ENCODE measurements at regions not wholly inside any gene's neighbourhood (a gene's known extent, or its start where the extent isn't known, plus 50 kb on each side); places are given as distances from the start of the nearest gene placed in this dataset.

DNA sequence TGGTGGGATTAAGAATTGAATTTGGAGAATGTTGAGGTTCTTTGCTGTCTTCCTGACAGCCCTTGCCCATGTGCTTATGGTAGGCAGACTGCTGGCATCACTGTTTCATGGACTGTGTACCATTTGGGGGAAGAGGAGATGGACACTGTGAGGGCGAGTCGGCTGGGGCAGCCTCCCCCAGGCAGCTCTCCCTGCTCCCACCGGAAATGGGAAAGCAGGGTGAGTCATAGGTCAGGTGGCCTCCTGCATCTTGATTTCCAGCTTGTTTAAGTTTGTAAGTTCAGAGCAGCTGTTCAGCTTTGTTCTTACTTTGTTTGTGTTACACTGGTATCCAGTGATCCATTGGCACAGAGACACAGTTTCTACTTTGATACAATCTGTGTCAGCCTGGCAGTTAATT lies 87.2 kb upstream of the CNIH3 start:
- no peak overlapping the region for H2AFZ ChIP-seq (ENCODE audit: control insufficient read depth, low read depth, low read length)
- no peak for ATAC-seq

More for the DNA sequence above, 87.2 kb upstream of the CNIH3 start:
- in situ Hi-C loops (cut with MboI) (no loop called here), intact Hi-C loops (cut with micrococcal nuclease; ENCODE audit: unreplicated experiment) (loop anchor here (10.0 kb wide), 1 partner anchor 1066 kb away; no protein-coding TSS in a partner anchor)
- FAIRE-seq = no peak
- Histone ChIP-seq H3K9me3 (replicated peaks; ENCODE audit: control insufficient read depth, insufficient read depth, low read length) (no peaks in the 10 kb centered on the region), H3K4me2 (ENCODE audit: control insufficient read depth, insufficient read depth) (no peak overlapping the region), H3K27me3 (replicated peaks in 1 of 2; ENCODE audit: control insufficient read depth in 2 of 2, insufficient read depth in 2 of 2, low read length in 1 of 2) (no peaks in the 10 kb centered on the region), H3K27ac (ENCODE audit: control insufficient read depth, insufficient read depth) (no peak overlapping the region), H3K9ac (ENCODE audit: control insufficient read depth, insufficient read depth, low read length) (no peak overlapping the region), H3K4me1 (ENCODE audit: control insufficient read depth, insufficient read depth, low read length) (no peaks in the 10 kb centered on the region), H3K79me2 (ENCODE audit: control insufficient read depth, insufficient read depth, low read length) (no peaks in the 10 kb centered on the region), H4K20me1 (ENCODE audit: control insufficient read depth, insufficient read depth) (no peaks in the 10 kb centered on the region), H3K4me3 (no peak overlapping the region), H3K36me3 (ENCODE audit: control insufficient read depth in 2 of 2, insufficient read depth in 2 of 2, low read length in 1 of 2) (no peaks in the 10 kb centered on the region)
- CTCF ChIA-PET = interaction anchor here (0.6 to 1.1 kb wide), 2 partner anchors 359 to 394 kb away, joined by 4 read pairs; no protein-coding TSS in a partner anchor
- SMC1A ChIA-PET (ENCODE audit: uncharacterized antibody, unreplicated experiment) = interaction anchor here (1.1 kb wide), 1 partner anchor 13 kb away, joined by 4 read pairs; no protein-coding TSS in a partner anchor
- RAD21 ChIA-PET (ENCODE audit: unreplicated experiment) = interaction anchor here (1.3 kb wide), 1 partner anchor 366 kb away, joined by 3 read pairs; no protein-coding TSS in a partner anchor
- no TSS peak for BruUV-seq (replicated peaks)
- no peak for DNase-seq (ENCODE audit: low read depth, low spot score)
- TF ChIP-seq CREB1 (IDR thresholded peaks at IDR 0.05; ENCODE audit: low read depth) = no peak
- no peak for TF ChIP-seq TCF3 (IDR thresholded peaks at IDR 0.05; ENCODE audit: borderline replicate concordance, insufficient read depth, low read depth, low read length)
- TF ChIP-seq, protein P1, sequence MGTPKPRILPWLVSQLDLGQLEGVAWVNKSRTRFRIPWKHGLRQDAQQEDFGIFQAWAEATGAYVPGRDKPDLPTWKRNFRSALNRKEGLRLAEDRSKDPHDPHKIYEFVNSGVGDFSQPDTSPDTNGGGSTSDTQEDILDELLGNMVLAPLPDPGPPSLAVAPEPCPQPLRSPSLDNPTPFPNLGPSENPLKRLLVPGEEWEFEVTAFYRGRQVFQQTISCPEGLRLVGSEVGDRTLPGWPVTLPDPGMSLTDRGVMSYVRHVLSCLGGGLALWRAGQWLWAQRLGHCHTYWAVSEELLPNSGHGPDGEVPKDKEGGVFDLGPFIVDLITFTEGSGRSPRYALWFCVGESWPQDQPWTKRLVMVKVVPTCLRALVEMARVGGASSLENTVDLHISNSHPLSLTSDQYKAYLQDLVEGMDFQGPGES (IDR thresholded peaks at IDR 0.05) = no peak
- TF ChIP-seq POLR2AphosphoS2 (IDR thresholded peaks at IDR 0.05; ENCODE audit: low read depth, low read length) = no peak
- TF ChIP-seq CHD2 (IDR thresholded peaks at IDR 0.05; ENCODE audit: borderline replicate concordance, low read depth, low read length) = no peak
- TF ChIP-seq RCOR1 (conservative IDR thresholded peaks at IDR 0.05; ENCODE audit: low read depth, low read length) = no peak
- TF ChIP-seq IRF5 (IDR thresholded peaks at IDR 0.05; ENCODE audit: borderline replicate concordance) = no peak
- no peak for TF ChIP-seq SMARCA5 (IDR thresholded peaks at IDR 0.05)
- no peak for TF ChIP-seq LARP7 (IDR thresholded peaks at IDR 0.05)
- no peak for TF ChIP-seq TCF12 (IDR thresholded peaks at IDR 0.05; ENCODE audit: low read depth, low read length)
- TF ChIP-seq ZNF592 (IDR thresholded peaks at IDR 0.05) = no peak
- no peak for TF ChIP-seq ESRRA (IDR thresholded peaks at IDR 0.05; ENCODE audit: low read length)
- TF ChIP-seq KAT2A (conservative IDR thresholded peaks at IDR 0.05; ENCODE audit: control insufficient read depth, low read depth, low read length) = no peak
- no peak for TF ChIP-seq ZNF622 (IDR thresholded peaks at IDR 0.05)
- no peak for TF ChIP-seq CBFB (IDR thresholded peaks at IDR 0.05; ENCODE audit: low read depth)
- 42% methylated on average over 3 of the region's 3 CpGs for WGBS (ENCODE audit: insufficient coverage, insufficient replicate concordance, low lambda C conversion rate, missing lambda C conversion rate)
- POLR2A ChIA-PET = no interaction called here

Measured in GM12878 (cell line).